B cell (primary cell): ENCODE measurements at regions not wholly inside any gene's neighbourhood (a gene's known extent, or its start where the extent isn't known, plus 50 kb on each side); places are given as distances from the start of the nearest gene placed in this dataset.

Experiments used
- ATAC-seq: fragments of 200-7000 bp; cut with Tn5 transposase; one replicate; pipeline ENCODE4 v1.10.0; 2021; ENCODE audit warnings: low read depth, mild to moderate bottlenecking, moderate number of reproducible peaks, moderate library complexity
- CTCF ChIA-PET: fragments of 350-600 bp; sonication (Branson Sonifier 250); formaldehyde crosslinking; loops from one replicate; lab custom pipeline; 2021; ENCODE audit warnings: antibody characterized with exemption, inconsistent platforms; lab: Charles Lee
- POLR2A ChIA-PET: fragments of 350-600 bp; sonication (Branson Sonifier 250); formaldehyde crosslinking; loops from one replicate; lab custom pipeline; 2021; ENCODE audit warnings: antibody characterized with exemption; lab: Charles Lee
- DNase-seq: peaks from one replicate; pipeline ENCODE4 v3.0.0; 2013
- H2AFZ ChIP-seq: 2 replicates; pipeline ENCODE4 v1.6.1; 2012; ENCODE audit warnings: mild to moderate bottlenecking, low read depth, low read length; ENCODE audit not compliant: insufficient read depth, poor library complexity, severe bottlenecking
- H3K27ac ChIP-seq, 2 donors: 1 replicate in 1 of 2; 2 replicates in 1 of 2; pipeline ENCODE4 v1.5.1; 2012 to 2013; ENCODE audit warnings: low read length in 2 of 2, mild to moderate bottlenecking in 2 of 2, moderate library complexity in 1 of 2
- H3K27me3 ChIP-seq, 4 experiments: fragments of 200-600 bp in 1 of 4; sonication (generic) in 1 of 4; replicated peaks in 1 of 4; 1 replicate in 2 of 4; 2 replicates in 2 of 4; pipeline versions ENCODE4 v1.6.1 to v1.7.0; 2013 to 2016; ENCODE audit warnings: low read length in 3 of 4, mild to moderate bottlenecking in 2 of 4, mixed read lengths in 1 of 4, moderate library complexity in 1 of 4; ENCODE audit not compliant: insufficient read depth in 4 of 4, control insufficient read depth in 3 of 4; ENCODE audit errors: control extremely low read depth in 1 of 4
- H3K36me3 ChIP-seq, 2 experiments: replicated peaks in 1 of 2; 1 replicate in 1 of 2; 2 replicates in 1 of 2; pipeline versions ENCODE4 v1.6.1 to v1.7.1; 2013; ENCODE audit warnings: low read length in 1 of 2; ENCODE audit not compliant: insufficient read depth in 2 of 2, control insufficient read depth in 1 of 2; ENCODE audit errors: control extremely low read depth in 1 of 2, extremely low read depth in 1 of 2
- H3K4me1 ChIP-seq, 2 donors: fragments of 200-600 bp in 1 of 2; sonication (generic) in 1 of 2; 1 replicate in 1 of 2; 2 replicates in 1 of 2; pipeline versions ENCODE4 v1.5.1 to v1.6.1; 2013 to 2017; ENCODE audit warnings: low read length in 2 of 2; ENCODE audit not compliant: control insufficient read depth in 2 of 2, insufficient read depth in 2 of 2
- H3K4me2 ChIP-seq: replicated peaks from 2 replicates; pipeline ENCODE3; 2012; ENCODE audit warnings: mild to moderate bottlenecking, low read depth, low read length; ENCODE audit not compliant: poor library complexity, severe bottlenecking
- H3K4me3 ChIP-seq, 5 experiments: fragments of 200-600 bp in 1 of 5; sonication (generic) in 1 of 5; 1 replicate in 3 of 5; 2 replicates in 2 of 5; pipeline versions ENCODE4 v1.5.1 to v1.7.0; 2011 to 2016; ENCODE audit warnings: low read length in 4 of 5, mild to moderate bottlenecking in 4 of 5, low read depth in 2 of 5, control low read depth in 1 of 5, moderate library complexity in 1 of 5; ENCODE audit not compliant: insufficient read depth in 1 of 5; ENCODE audit errors: control extremely low read depth in 1 of 5, extremely low read depth in 1 of 5
- H3K79me2 ChIP-seq: fragments of 200-600 bp; sonication (generic); one replicate; pipeline ENCODE4 v1.6.0; 2016; ENCODE audit warnings: low read length; ENCODE audit not compliant: control insufficient read depth, insufficient read depth
- H3K9ac ChIP-seq: fragments of 200-600 bp; sonication (generic); 2 replicates; pipeline ENCODE4 v1.6.1; 2017; ENCODE audit warnings: mild to moderate bottlenecking, low read length, moderate library complexity
- H3K9me3 ChIP-seq, 3 donors: one replicate each; pipeline versions ENCODE4 v1.6.1 to v1.7.1; 2013; ENCODE audit warnings: low read length in 2 of 3; ENCODE audit not compliant: control insufficient read depth in 2 of 3, insufficient read depth in 1 of 3; ENCODE audit errors: control extremely low read depth in 1 of 3
- H4K20me1 ChIP-seq: 2 replicates; pipeline ENCODE4 v1.6.0; 2012; ENCODE audit warnings: mild to moderate bottlenecking, low read length; ENCODE audit not compliant: insufficient read depth, control insufficient read depth, poor library complexity, severe bottlenecking
- H3K27ac Mint-ChIP-seq: one replicate; pipeline ENCODE4 v1.8.0; 2021; ENCODE audit warnings: mixed read lengths
- H3K27me3 Mint-ChIP-seq: one replicate; pipeline ENCODE4 v1.8.0; 2021; ENCODE audit warnings: mixed read lengths
- H3K4me1 Mint-ChIP-seq: one replicate; pipeline ENCODE4 v1.8.0; 2021; ENCODE audit warnings: mixed read lengths
- H3K4me3 Mint-ChIP-seq: one replicate; pipeline ENCODE4 v1.8.0; 2021; ENCODE audit warnings: mixed read lengths
- H3K9me3 Mint-ChIP-seq: one replicate; pipeline ENCODE4 v1.8.0; 2022; ENCODE audit warnings: mixed read lengths; ENCODE audit not compliant: insufficient read depth
- EZH2 ChIP-seq: IDR thresholded peaks from 2 replicates; pipeline ENCODE4 v1.6.1; 2012; ENCODE audit warnings: borderline replicate concordance, low read depth, mild to moderate bottlenecking, moderate library complexity, low read length; ENCODE audit not compliant: insufficient read depth, poor library complexity, severe bottlenecking
- whole genome bisulfite sequencing: methylation state at CpG from one replicate; pipeline ENCODE4 v1.1.5; 2013; ENCODE audit warnings: missing lambda C conversion rate; ENCODE audit not compliant: insufficient coverage; 5-methylcytosine and 5-hydroxymethylcytosine counted together
- intact Hi-C: fragments of 100-400 bp; cut with micrococcal nuclease; formaldehyde crosslinking; loops from one replicate; pipeline ENCODE4 v1.10.0; 2022
- TF ChIP-seq, protein P1 (sequence below): fragments of 200-600 bp; IDR thresholded peaks from one replicate; pipeline ENCODE4 v1.8.0; 2022; ENCODE audit warnings: antibody characterized with exemption, mild to moderate bottlenecking

- Histone ChIP-seq H3K4me2 (no peak overlapping the region), H3K79me2 (peaks cover 97% of the 10 kb centered on the region), H3K9me3 (no peaks in the 10 kb centered on the region), H3K4me1 (peaks cover 29 to 41% of the 10 kb centered on the region in 2 donors), H2AFZ (no peak overlapping the region), H4K20me1 (peaks cover 9% of the 10 kb centered on the region), H3K36me3 (peaks cover 9 to 34% of the 10 kb centered on the region in 2 experiments), H3K4me3 (no peak overlapping the region), H3K27ac (no peak overlapping the region), H3K27me3 (no peaks in the 10 kb centered on the region), H3K9ac (no peak overlapping the region)
- Mint-ChIP-seq H3K4me1 (peaks cover 70% of the 10 kb centered on the region), H3K4me3 (no peak overlapping the region), H3K27me3 (no peaks in the 10 kb centered on the region), H3K27ac (no peak overlapping the region), H3K9me3 (no peaks in the 10 kb centered on the region)
- TF ChIP-seq, protein P1, sequence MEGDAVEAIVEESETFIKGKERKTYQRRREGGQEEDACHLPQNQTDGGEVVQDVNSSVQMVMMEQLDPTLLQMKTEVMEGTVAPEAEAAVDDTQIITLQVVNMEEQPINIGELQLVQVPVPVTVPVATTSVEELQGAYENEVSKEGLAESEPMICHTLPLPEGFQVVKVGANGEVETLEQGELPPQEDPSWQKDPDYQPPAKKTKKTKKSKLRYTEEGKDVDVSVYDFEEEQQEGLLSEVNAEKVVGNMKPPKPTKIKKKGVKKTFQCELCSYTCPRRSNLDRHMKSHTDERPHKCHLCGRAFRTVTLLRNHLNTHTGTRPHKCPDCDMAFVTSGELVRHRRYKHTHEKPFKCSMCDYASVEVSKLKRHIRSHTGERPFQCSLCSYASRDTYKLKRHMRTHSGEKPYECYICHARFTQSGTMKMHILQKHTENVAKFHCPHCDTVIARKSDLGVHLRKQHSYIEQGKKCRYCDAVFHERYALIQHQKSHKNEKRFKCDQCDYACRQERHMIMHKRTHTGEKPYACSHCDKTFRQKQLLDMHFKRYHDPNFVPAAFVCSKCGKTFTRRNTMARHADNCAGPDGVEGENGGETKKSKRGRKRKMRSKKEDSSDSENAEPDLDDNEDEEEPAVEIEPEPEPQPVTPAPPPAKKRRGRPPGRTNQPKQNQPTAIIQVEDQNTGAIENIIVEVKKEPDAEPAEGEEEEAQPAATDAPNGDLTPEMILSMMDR = no peak
- no peak for TF ChIP-seq EZH2
- 100% methylated on average over 2 of the region's 4 CpGs for WGBS
- ChIA-PET CTCF (interaction anchor here (1.3 kb wide), 1 partner anchor 258 kb away, joined by 3 read pairs; no protein-coding TSS in a partner anchor), POLR2A (no interaction called here)
- no peak for ATAC-seq
- intact Hi-C loops = no loop called here
- DNase-seq = no peak
Observed at GRCh38 chr6:150676344-150676743, 76.7 kb downstream of the PLEKHG1 start.

- intact Hi-C loops = no loop called here
- no peak for TF ChIP-seq EZH2
- TF ChIP-seq, protein P1 = no peak
- CTCF ChIA-PET = interaction anchor here (1.3 kb wide), 1 partner anchor 258 kb away, joined by 3 read pairs; no protein-coding TSS in a partner anchor
Observed at GRCh38 chr6:150676772-150677171, 77.1 kb downstream of the PLEKHG1 start.

More at GRCh38 chr6:150676772-150677171, 77.1 kb downstream of the PLEKHG1 start:
- 97% methylated on average over 2 of the region's 2 CpGs for WGBS
- ATAC-seq (no peak), DNase-seq (no peak)
- Mint-ChIP-seq H3K4me3 (no peak overlapping the region), H3K4me1 (peaks cover 70% of the 10 kb centered on the region), H3K27ac (no peak overlapping the region), H3K9me3 (no peaks in the 10 kb centered on the region), H3K27me3 (no peaks in the 10 kb centered on the region)
- H3K4me3 ChIP-seq = no peak overlapping the region
- no peak overlapping the region for H3K27ac ChIP-seq
- no peaks in the 10 kb centered on the region for H3K9me3 ChIP-seq
- H4K20me1 ChIP-seq = peaks cover 5% of the 10 kb centered on the region
- no peak overlapping the region for H3K9ac ChIP-seq
- H3K4me2 ChIP-seq = no peak overlapping the region
- H3K4me1 ChIP-seq = peaks cover 34 to 45% of the 10 kb centered on the region in 2 donors
- no peaks in the 10 kb centered on the region for H3K27me3 ChIP-seq
- POLR2A ChIA-PET = no interaction called here
- H2AFZ ChIP-seq = no peak overlapping the region
- peaks cover 97% of the 10 kb centered on the region for H3K79me2 ChIP-seq
- H3K36me3 ChIP-seq = peaks cover 5 to 31% of the 10 kb centered on the region in 2 experiments
